Natural killer cell (primary cell): ENCODE measurements at regions not wholly inside any gene's neighbourhood (a gene's known extent, or its start where the extent isn't known, plus 50 kb on each side); places are given as distances from the start of the nearest gene placed in this dataset.
A peak's percentile ranks its signal among the peaks of the same experiment; 100 is the strongest.

ENCODE experiments used
- ATAC-seq, 3 donors: fragments of 150-1000 bp in 2 of 3; fragments of 200-7000 bp in 1 of 3; cut with Tn5 transposase; 1 replicate in 1 of 3; 2 replicates in 2 of 3; pipeline ENCODE4 v1.10.0; 2021; ENCODE audit warnings: mild to moderate bottlenecking in 2 of 3, moderate library complexity in 2 of 3
- DNase-seq, 2 donors: peaks; one replicate each; pipeline versions ENCODE4 v3.0.0 to v3.0.0-alpha.2; 2013 to 2021; ENCODE audit warnings: mixed read lengths in 1 of 2
- H3K27ac ChIP-seq: one replicate; pipeline ENCODE4 v1.5.1; 2013; ENCODE audit warnings: mild to moderate bottlenecking, low read length
- H3K27me3 ChIP-seq: one replicate; pipeline ENCODE4 v1.6.1; 2013; ENCODE audit warnings: low read length; ENCODE audit not compliant: control insufficient read depth, insufficient read depth
- H3K36me3 ChIP-seq: one replicate; pipeline ENCODE4 v1.6.1; 2013; ENCODE audit warnings: low read length; ENCODE audit not compliant: control insufficient read depth, insufficient read depth
- H3K4me1 ChIP-seq: one replicate; pipeline ENCODE4 v1.6.1; 2013; ENCODE audit warnings: low read length; ENCODE audit not compliant: control insufficient read depth, insufficient read depth
- H3K4me3 ChIP-seq: one replicate; pipeline ENCODE4 v1.5.1; 2013; ENCODE audit warnings: low read length
- H3K9me3 ChIP-seq: one replicate; pipeline ENCODE4 v1.6.1; 2013; ENCODE audit warnings: low read length; ENCODE audit not compliant: control insufficient read depth, insufficient read depth
- H3K27ac Mint-ChIP-seq, 2 donors: one replicate each; pipeline ENCODE4 v1.8.0; 2022; ENCODE audit warnings: mild to moderate bottlenecking in 2 of 2, mixed read lengths in 2 of 2, moderate library complexity in 1 of 2
- H3K27me3 Mint-ChIP-seq, 2 donors: one replicate each; pipeline ENCODE4 v1.8.0; 2022; ENCODE audit warnings: low read depth in 2 of 2, mixed read lengths in 2 of 2
- H3K36me3 Mint-ChIP-seq: one replicate; pipeline ENCODE4 v1.8.0; 2022; ENCODE audit warnings: mixed read lengths
- H3K4me1 Mint-ChIP-seq, 2 donors: one replicate each; pipeline ENCODE4 v1.8.0; 2022; ENCODE audit warnings: mixed read lengths in 2 of 2
- H3K4me3 Mint-ChIP-seq: one replicate; pipeline ENCODE4 v1.8.0; 2022; ENCODE audit warnings: mild to moderate bottlenecking, moderate library complexity, mixed read lengths
- H3K9me3 Mint-ChIP-seq, 2 donors: one replicate each; pipeline ENCODE4 v1.8.0; 2022; ENCODE audit warnings: mixed read lengths in 2 of 2
- WGBS: methylation state at CpG from one replicate; pipeline ENCODE4 v1.1.7; 2013; ENCODE audit warnings: missing lambda C conversion rate; ENCODE audit not compliant: insufficient coverage; 5-methylcytosine and 5-hydroxymethylcytosine counted together
- intact Hi-C: fragments of 100-400 bp; cut with micrococcal nuclease; formaldehyde crosslinking; loops from one replicate; pipeline ENCODE4 v1.14.2; 2022
- TF ChIP-seq, protein P1 (sequence below): fragments of 200-600 bp; IDR thresholded peaks from one replicate; pipeline ENCODE4 v1.8.0; 2022; ENCODE audit warnings: antibody characterized with exemption

DNA sequence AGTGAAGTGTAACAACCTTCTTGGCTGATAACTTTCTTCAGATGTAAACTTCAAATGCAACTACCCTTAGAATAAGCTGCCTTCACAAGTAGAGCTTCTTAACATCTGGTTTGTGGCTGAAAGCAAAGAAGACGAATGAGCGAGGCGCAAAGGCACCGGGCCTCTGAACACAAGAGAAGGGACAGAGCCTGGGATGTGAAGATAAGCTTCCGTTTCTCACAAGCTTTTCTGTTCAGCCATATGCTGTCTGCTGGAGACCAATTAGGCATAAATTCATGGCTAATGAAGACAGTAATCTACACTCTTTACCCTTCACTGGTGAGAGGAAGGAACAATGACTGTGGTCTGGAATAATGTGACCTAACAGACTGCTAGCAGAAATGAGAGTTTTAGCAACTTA lies 195.2 kb downstream of the ATXN7L3B start:
- H3K36me3 ChIP-seq, result no peaks in the 10 kb centered on the region
- H3K4me3 Mint-ChIP-seq, result no peak overlapping the region
- no peaks in the 10 kb centered on the region for H3K4me1 Mint-ChIP-seq
- H3K36me3 Mint-ChIP-seq, result no peaks in the 10 kb centered on the region
- intact Hi-C loops, result no loop called here
- no peak for ATAC-seq
- H3K4me1 ChIP-seq, result no peaks in the 10 kb centered on the region
- DNase-seq, result no peak
- no peak overlapping the region for H3K27ac Mint-ChIP-seq
- H3K27me3 Mint-ChIP-seq, result no peaks in the 10 kb centered on the region
- H3K27ac ChIP-seq, result no peak overlapping the region
- TF ChIP-seq, protein P1, sequence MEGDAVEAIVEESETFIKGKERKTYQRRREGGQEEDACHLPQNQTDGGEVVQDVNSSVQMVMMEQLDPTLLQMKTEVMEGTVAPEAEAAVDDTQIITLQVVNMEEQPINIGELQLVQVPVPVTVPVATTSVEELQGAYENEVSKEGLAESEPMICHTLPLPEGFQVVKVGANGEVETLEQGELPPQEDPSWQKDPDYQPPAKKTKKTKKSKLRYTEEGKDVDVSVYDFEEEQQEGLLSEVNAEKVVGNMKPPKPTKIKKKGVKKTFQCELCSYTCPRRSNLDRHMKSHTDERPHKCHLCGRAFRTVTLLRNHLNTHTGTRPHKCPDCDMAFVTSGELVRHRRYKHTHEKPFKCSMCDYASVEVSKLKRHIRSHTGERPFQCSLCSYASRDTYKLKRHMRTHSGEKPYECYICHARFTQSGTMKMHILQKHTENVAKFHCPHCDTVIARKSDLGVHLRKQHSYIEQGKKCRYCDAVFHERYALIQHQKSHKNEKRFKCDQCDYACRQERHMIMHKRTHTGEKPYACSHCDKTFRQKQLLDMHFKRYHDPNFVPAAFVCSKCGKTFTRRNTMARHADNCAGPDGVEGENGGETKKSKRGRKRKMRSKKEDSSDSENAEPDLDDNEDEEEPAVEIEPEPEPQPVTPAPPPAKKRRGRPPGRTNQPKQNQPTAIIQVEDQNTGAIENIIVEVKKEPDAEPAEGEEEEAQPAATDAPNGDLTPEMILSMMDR, result no peak
- H3K9me3 ChIP-seq, result no peaks in the 10 kb centered on the region
- H3K4me3 ChIP-seq, result no peak overlapping the region
- H3K27me3 ChIP-seq, result no peaks in the 10 kb centered on the region
- WGBS, result 17% methylated on average over 5 of the region's 5 CpGs
- H3K9me3 Mint-ChIP-seq, result peaks cover 0 to 14% of the 10 kb centered on the region in 2 donors

GRCh38 chr12:74741112-74741511 lies 203.5 kb downstream of the ATXN7L3B start:
- no peaks in the 10 kb centered on the region for H3K27me3 Mint-ChIP-seq
- 88% methylated on average over 4 of the region's 4 CpGs for WGBS
- TF ChIP-seq, protein P1, result no peak
- intact Hi-C loops, result no loop called here
- H3K9me3 Mint-ChIP-seq, result peaks cover 2 to 7% of the 10 kb centered on the region in 2 donors
- no peak overlapping the region for H3K4me3 ChIP-seq
- no peaks in the 10 kb centered on the region for H3K4me1 ChIP-seq
- H3K27ac Mint-ChIP-seq, result no peak overlapping the region
- no peaks in the 10 kb centered on the region for H3K9me3 ChIP-seq
- DNase-seq (no peak), ATAC-seq (no peak)
- H3K4me1 Mint-ChIP-seq, result no peaks in the 10 kb centered on the region
- no peak overlapping the region for H3K4me3 Mint-ChIP-seq
- H3K36me3 ChIP-seq, result no peaks in the 10 kb centered on the region
- H3K27me3 ChIP-seq, result no peaks in the 10 kb centered on the region
- H3K36me3 Mint-ChIP-seq, result no peaks in the 10 kb centered on the region
- no peak overlapping the region for H3K27ac ChIP-seq

DNA sequence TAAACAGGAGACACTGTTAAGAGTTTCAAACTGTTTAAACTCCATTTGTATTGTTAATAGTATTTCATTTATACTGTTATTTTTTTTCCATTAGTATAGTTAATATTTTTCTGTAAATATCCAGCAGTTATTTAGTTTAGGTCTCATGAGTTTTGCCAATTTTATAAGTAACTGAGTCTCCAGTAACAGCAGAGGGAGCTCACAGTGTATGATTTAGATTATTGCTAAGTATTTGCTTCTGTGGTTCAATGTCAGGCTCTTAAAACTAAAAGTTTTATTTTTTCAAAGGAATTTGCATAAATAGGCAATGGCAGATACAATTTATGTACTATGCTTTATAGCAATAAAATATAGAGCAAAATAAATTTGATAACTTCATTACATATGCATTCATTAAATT lies 209.7 kb downstream of the ATXN7L3B start:
- intact Hi-C loops, result no loop called here
- TF ChIP-seq, protein P1, result no peak
- ATAC-seq (no peak), DNase-seq (peak in 1 of 2 donors; percentile 10)
- H3K27me3 ChIP-seq, result no peaks in the 10 kb centered on the region
- Mint-ChIP-seq H3K4me3 (no peak overlapping the region), H3K36me3 (no peaks in the 10 kb centered on the region), H3K9me3 (peaks cover 5 to 10% of the 10 kb centered on the region in 2 donors), H3K27me3 (no peaks in the 10 kb centered on the region), H3K4me1 (no peaks in the 10 kb centered on the region), H3K27ac (no peak overlapping the region)
- no peak overlapping the region for H3K27ac ChIP-seq
- H3K4me3 ChIP-seq, result no peak overlapping the region
- no peaks in the 10 kb centered on the region for H3K9me3 ChIP-seq
- H3K4me1 ChIP-seq, result no peaks in the 10 kb centered on the region
- H3K36me3 ChIP-seq, result no peaks in the 10 kb centered on the region

DNA sequence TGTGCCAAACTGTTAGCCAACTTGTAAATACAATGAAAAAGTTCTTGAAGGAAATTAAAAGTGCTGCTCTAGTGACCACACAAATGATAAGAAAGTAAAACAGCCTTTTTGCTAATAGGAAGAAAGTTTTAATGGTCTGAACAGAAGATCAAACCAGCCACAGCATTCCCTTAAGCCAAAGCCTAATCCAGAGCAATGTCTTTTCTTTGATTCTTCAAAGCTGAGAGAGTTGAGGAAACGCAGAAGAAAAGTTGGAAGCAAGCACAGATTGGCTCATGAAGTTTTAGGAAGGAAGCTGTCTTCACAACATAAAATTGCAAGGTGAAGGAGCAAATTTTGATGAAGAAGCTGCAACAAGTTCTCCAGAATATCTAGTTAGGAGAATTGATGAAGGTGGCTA lies 213.8 kb downstream of the ATXN7L3B start:
- H3K27ac ChIP-seq, result no peak overlapping the region
- TF ChIP-seq, protein P1, result no peak
- Mint-ChIP-seq H3K27ac (no peak overlapping the region), H3K4me3 (no peak overlapping the region), H3K36me3 (no peaks in the 10 kb centered on the region), H3K27me3 (no peaks in the 10 kb centered on the region), H3K4me1 (no peaks in the 10 kb centered on the region), H3K9me3 (peaks cover 4% of the 10 kb centered on the region in 2 donors)
- H3K27me3 ChIP-seq, result no peaks in the 10 kb centered on the region
- DNase-seq, result no peak
- H3K9me3 ChIP-seq, result no peaks in the 10 kb centered on the region
- no peak for ATAC-seq
- H3K4me1 ChIP-seq, result no peaks in the 10 kb centered on the region
- H3K4me3 ChIP-seq, result no peak overlapping the region
- intact Hi-C loops, result no loop called here
- 77% methylated on average over 1 of the region's 1 CpG for WGBS
- H3K36me3 ChIP-seq, result no peaks in the 10 kb centered on the region
